Body of pancreas (tissue), 4 donors: ENCODE measurements at regions not wholly inside any gene's neighbourhood (a gene's known extent, or its start where the extent isn't known, plus 50 kb on each side); places are given as distances from the start of the nearest gene placed in this dataset.

Experiments
- CTCF ChIP-seq, 7 experiments: fragments of 450-650 bp in 4 of 7; fragments of 200-600 bp in 3 of 7; sonication (generic) in 3 of 7; IDR thresholded peaks; one replicate each; pipeline ENCODE4 v1.5.1; 2016 to 2019; ENCODE audit warnings: antibody characterized with exemption in 7 of 7
- POLR2A ChIP-seq, 3 donors: fragments of 450-650 bp; IDR thresholded peaks; one replicate each; pipeline ENCODE4 v1.6.1; 2016; ENCODE audit warnings: antibody characterized with exemption in 3 of 3, mild to moderate bottlenecking in 2 of 3

DNA sequence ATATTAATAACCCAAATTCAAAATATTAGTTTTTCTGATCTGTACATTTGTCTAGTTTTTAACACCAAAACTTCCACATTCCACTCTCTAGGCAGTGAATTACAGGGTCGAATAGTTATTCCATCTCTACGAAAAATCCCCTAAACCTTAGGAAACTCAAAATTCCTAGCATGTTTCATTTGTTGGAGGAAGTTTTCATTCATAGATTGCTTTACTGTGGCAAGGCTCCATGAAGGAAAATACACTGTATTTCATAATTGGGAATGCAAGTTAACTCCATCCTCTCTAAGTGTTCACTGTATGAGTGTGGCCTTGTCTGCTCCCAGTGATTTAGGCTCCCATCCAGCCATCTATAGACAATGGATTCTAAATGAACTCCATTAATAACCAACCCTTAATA is 296.1 kb downstream of the TENT5A start:
- TF ChIP-seq POLR2A (IDR thresholded peaks at IDR 0.05) (no peak), CTCF (IDR thresholded peaks at IDR 0.05) (no peak)
